ENCODE measurements at regions not wholly inside any gene's neighbourhood (a gene's known extent, or its start where the extent isn't known, plus 50 kb on each side); places are given as distances from the start of the nearest gene placed in this dataset.

DNA sequence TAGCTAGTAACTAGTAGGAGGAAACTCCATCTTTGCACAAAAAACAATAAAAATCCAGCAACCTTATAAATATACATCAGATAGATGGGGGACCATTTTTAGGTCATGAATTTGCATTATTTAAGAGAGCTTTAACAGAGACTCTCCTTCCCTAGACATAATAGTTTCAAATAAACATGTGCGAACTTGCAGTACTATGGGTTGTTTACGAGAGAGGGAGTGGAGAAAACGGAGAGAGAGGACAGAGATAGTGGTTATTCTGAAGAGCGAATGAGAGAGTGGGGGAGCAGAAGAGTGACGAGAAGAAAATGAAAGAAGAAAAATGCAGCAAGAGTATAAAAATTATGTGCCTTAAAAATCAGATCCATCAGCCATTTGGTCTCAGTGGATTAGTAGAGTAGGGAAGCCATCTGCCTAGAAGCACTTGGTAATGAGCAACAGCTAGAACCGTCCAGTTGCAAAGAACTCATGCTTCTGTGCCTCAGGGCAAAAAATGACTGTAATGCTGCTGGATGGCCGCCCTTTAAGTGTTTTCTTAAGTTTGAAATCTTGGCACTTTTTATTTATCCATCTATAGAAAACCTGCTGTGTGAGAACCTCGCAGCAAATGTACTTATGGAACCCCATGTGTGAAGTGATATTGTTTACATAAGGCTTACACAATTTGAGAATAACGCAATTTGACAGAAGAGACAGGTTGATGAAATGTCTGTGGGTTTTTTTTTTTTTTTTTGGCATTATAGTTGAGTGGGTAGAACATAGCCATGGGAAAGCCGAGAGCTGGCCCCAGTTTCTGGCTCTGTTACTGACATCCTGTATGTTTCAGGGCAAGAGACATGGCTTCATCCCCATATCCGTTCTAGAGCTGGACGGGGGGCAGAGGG is 95.6 kb upstream of the ZNF608 start:
- no peak for DNase-seq

- no peak for DNase-seq
Observed at GRCh38 chr5:124842725-124843595, 96.5 kb upstream of the ZNF608 start.

DNA sequence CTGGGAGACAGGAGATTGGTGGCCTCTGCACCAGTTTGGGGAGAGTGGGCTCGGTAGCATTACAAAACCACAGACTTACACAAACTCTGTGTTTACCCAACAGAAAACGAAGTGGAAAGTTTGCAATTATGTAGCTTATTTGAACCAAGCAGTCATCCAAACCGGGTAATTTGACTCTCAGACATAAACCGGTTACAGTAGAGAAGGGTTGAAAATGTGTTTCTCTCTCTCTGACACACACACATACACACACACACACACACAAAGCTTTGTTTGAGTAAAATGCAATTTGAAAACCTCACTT is 97.1 kb upstream of the ZNF608 start:
- DNase-seq = no peak

DNA sequence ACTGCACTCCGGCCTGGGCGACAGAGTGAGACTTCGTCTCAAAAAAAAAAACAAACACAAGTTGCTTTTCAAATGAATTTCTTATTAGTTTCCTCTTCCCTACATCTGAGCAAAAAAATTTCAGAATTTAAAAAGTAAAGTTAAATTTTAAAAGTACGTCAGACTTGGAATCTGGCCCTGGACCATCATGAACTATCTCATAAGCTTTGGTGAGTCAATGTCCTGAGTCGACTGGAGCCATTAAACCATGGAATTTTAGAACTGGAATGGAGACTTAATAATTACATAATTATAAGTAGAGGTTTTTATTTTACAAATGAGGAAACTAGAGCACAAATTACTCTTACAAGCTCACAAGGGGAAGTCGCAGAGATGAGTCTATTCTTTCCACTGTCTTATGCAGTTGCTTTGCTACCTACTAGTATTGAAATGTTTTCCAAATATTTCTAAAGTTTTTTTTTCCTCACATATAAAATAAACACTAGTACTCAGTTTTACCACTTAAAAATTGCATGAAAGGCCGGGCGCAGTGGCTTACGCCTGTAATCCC is 98.0 kb upstream of the ZNF608 start:
- DNase-seq = no peak

GRCh38 chr5:124847907-124848306 is 101.5 kb upstream of the ZNF608 start:
- peak; percentile 76 for DNase-seq

DNA sequence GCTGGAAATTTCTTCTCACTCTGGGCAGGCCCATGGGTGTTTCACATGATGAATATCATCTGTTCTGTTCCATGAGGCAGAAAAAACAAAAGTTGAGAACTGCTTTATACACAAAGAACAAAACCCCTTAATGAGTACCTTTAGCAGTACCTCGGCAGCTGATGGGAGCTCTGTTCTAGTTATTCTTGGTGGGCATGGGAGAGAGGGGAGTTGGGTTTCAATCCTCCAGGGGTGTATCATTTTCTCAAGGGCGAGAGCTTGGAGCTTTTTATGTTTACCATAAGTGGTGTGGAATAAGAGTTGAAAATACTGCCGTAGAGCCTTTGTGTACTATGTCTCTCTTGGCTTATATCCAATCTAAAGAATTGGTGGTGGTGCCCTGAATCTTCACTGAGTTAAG is 103.3 kb upstream of the ZNF608 start:
- DNase-seq = no peak

DNA sequence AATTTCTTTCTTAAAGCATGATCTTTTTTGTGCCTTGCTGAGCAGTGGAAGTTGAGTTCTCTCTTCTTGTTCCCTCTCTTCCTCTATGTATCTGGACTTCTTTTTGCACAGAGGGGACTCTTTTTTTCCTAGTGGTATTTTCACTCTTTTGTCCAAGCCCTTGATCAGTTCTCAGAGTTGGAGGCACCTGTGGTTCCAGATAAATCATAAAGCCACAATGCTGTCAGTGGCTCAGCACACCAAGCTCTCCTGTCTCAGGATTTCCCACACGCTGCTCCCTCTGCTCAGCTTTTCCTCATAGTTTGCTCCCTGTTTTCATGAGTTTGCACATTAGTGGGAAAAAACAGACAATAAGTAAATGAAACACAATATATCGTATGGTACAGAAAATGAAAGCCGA is 110.3 kb upstream of the ZNF608 start:
- DNase-seq = no peak

DNA sequence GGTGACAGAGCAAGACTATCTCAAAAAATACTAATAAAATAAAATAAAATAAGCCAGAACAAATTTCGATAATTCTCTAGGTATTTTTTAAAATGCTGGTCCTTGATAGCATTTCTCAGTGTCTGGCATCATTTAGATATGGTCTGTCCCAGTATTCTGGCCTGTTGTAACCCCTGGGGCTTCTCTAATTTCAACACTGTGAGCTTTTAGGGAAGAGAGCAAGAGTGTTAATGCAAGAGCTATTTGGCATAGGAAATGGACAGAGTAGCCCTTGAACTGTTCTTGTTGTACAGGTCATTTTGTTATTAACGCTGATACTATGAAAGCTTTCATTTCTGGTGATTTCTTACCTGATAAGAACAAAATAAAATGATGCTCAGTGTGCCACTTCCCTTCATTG is 112.2 kb upstream of the ZNF608 start:
- no peak for DNase-seq

GRCh38 chr5:124859027-124859426 is 112.6 kb upstream of the ZNF608 start:
- DNase-seq = no peak

DNA sequence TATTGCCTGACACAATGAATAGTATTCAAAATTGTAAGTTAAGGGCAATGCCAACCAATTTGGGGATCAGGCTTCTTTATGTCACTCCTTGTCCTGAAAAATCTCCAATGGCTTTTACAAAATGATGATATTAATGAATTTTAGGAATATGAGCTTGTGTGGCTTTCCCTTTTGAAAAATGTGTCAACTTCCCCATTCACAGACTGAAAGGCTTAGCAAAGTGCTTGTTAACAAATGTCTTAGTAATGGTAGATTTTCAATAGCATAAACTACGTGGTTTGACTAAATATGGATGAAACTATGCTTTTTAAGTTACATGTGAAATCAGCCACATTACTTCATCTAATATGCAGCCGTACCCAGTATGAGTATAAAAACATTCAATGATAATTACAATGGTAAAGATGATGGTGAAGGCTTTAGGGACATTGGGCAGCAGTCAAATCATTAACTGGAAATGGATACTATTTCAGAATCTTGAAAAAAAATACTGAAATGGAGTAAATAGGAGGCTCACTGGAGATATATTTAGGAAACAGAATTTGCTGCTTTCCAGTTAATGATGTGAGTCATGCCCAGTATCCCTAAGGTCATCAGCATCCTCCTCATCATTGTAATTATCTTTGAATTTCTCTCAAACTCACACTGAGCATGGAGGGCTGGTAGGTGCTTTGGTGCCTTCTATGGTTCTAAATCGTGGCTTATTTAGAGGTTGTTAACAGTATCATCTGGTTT is 113.3 kb upstream of the ZNF608 start:
- DNase-seq = no peak

DNA sequence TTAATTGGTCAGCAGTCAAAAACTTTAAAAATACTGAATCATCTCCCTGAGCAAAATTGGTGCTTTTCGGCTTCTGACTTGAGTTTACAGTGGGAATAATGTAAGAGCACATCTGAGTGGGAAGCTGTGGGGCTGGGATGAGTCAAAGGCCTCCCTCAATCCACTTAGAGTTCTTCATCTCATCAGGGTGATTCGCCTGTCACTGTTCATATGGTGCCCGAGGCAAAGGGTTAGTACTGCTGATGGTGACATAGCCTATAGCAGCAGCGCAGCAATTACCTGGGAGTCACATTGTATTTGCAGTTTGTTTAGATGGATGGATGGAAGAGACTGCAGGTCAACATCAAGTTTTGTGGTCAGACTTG is 113.8 kb upstream of the ZNF608 start:
- no peak for DNase-seq

GRCh38 chr5:124865066-124865465 is 118.6 kb upstream of the ZNF608 start:
- no peak for DNase-seq

- DNase-seq = no peak
Observed at GRCh38 chr5:124865603-124866354, 119.3 kb upstream of the ZNF608 start.

DNA sequence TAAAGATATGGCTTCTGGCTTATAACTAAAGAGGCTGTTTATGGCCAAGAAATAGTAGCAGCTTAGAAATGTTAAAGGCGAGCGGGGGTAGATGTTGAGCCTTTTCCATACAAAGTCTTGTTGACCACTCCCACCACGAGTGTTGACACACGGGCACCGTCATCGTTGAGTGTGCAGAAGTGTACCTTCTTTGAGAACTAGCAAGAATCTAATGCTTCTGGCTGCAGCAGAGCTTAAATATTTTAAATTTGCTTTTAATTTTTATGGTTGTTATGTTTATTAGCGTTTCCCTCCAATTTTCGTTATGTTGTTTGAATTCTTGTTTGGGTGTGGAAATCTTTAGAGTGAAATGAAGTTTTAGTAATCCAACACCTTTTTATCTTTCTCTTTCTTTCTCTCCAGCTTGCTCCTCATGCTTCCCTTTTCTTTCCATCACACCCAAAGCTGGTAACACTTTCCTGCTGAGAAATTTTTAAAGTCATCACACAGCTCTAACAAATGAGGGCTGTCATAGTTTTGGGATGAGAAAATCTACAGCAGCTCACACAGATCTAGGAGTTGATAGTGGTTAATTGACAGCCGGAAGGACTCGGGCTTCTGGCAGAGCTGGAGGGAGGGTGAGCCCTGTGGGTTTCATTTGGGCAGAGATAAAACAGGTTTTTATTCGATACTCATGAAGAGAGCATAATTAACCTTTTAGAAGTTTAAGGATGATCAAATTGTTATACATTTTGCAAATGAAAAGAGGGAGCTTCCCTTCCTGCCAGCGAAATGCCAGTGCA is 120.1 kb upstream of the ZNF608 start:
- DNase-seq = peak; percentile 41

DNA sequence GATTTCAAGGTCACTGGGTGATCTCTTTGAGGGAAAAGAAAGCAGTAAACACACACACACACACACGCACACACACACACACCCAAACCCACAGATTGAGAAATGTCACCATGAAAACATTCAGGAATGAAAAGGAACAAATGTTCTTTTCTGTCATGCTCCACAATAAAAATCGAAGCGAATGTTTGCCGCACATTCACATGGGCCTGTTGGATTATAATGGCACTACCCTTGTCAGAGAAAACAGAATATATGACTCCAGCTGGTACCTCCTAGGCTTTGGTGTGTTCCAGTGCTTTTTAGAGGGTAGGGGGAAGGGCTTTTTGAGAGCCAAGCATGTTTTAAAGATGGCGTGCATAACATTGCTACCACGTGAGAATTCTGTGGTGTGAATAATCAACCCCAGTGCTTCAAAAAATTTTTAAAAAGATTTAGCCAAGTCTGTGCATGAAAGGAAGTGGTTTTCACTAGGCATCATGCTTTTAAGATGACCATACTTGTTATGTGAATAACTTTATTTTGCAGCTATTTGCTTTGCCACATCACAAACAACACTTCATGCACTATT is 120.8 kb upstream of the ZNF608 start:
- DNase-seq = no peak

- DNase-seq = no peak
Observed at GRCh38 chr5:124868676-124869075, 122.2 kb upstream of the ZNF608 start.

DNA sequence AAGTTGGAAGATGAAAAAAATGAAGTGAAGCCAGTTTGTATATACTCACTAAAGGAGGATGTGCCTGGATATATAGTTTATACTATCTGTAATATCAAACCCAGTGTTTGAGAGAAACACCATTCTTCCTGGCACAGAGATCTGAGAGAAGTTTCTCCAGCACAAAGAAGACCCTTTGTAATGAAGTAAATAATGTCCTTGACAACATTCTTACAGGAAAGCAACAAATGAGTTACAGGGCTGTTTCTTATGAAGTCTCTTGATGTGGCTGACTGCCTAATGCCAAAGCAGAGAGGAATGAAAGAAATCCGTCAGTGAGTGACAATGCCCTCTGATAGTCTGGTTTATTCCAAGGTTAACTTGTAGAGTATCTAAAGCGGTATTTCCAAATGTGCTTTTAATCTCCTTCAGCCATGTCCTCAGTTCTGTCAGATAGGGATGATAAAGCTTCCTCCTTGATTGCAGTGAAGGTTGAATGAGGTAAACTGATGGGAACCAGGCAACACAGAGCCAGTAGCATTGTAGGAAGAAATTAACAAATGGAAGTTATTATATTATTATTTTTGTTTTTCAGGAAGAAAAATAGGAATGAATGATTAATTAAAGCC is 123.1 kb upstream of the ZNF608 start:
- no peak for DNase-seq

DNA sequence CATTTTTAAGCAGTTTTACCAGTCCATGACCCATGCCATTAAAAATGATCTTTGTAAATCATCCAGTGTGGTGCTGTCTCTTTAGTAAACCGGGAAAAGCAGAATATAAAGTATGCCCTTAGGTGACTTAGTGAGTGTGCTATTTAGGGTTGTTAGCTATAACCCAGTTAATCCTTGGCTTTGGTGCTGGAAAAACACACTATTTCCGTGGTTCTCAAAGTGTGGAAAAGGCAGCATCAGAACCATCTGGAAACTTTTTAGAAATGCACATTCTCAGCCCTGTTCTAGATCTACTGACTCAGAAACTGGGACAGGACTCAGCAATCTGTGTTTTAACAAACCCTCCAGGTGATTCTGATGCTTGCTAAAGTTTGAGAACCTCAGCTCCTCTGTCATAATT is 123.6 kb upstream of the ZNF608 start:
- no peak for DNase-seq

- no peak for DNase-seq
Observed at GRCh38 chr5:124871303-124871702, 124.9 kb upstream of the ZNF608 start.

DNA sequence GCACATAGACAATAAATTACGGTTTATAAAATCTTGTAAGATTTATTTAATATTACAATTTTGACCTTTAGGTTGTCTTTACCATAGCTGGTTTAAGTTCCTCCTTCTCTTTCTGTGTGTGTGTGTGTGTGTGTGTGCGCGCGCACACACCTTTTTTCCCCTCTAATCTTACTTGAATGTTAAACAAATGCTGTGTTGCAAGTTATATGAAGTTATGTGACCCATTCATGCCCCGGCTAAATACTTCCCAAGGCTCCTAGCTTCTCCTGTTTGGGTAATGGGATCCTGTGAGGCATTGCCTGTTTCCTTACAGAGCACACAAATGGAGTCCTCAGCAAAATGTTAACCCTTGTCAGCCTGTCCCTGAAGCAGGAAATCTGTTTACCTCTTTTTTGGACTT is 125.6 kb upstream of the ZNF608 start:
- no peak for DNase-seq

- no peak for DNase-seq
Observed at GRCh38 chr5:124872615-124873014, 126.2 kb upstream of the ZNF608 start.

Data from DMS53 (cell line).